IMR-90 (cell line): ENCODE measurements at regions not wholly inside any gene's neighbourhood (a gene's known extent, or its start where the extent isn't known, plus 50 kb on each side); places are given as distances from the start of the nearest gene placed in this dataset.

ENCODE experiments used
- MAFK ChIP-seq: IDR thresholded peaks from 2 replicates; pipeline ENCODE4 v1.6.1; 2012; ENCODE audit warnings: low read depth, low read length, improper control_type of control experiment
- MAZ ChIP-seq: IDR thresholded peaks from 2 replicates; pipeline ENCODE4 v1.6.1; 2012; ENCODE audit warnings: low read depth, mild to moderate bottlenecking, low read length, improper control_type of control experiment, moderate library complexity, borderline replicate concordance
- POLR2A ChIP-seq: IDR thresholded peaks from 2 replicates; pipeline ENCODE4 v1.6.1; 2012; ENCODE audit warnings: mild to moderate bottlenecking, low read depth, low read length
- SMC3 ChIP-seq: fragments of 150-350 bp; IDR thresholded peaks from 2 replicates; pipeline ENCODE4 v1.6.1; 2016; ENCODE audit warnings: low read depth, mild to moderate bottlenecking, antibody characterized with exemption, low read length, moderate library complexity
- TF ChIP-seq, protein P1 (sequence below): conservative IDR thresholded peaks from 2 replicates; pipeline ENCODE4 v1.5.1; 2012; ENCODE audit warnings: mild to moderate bottlenecking, low read depth, low read length, improper control_type of control experiment

DNA sequence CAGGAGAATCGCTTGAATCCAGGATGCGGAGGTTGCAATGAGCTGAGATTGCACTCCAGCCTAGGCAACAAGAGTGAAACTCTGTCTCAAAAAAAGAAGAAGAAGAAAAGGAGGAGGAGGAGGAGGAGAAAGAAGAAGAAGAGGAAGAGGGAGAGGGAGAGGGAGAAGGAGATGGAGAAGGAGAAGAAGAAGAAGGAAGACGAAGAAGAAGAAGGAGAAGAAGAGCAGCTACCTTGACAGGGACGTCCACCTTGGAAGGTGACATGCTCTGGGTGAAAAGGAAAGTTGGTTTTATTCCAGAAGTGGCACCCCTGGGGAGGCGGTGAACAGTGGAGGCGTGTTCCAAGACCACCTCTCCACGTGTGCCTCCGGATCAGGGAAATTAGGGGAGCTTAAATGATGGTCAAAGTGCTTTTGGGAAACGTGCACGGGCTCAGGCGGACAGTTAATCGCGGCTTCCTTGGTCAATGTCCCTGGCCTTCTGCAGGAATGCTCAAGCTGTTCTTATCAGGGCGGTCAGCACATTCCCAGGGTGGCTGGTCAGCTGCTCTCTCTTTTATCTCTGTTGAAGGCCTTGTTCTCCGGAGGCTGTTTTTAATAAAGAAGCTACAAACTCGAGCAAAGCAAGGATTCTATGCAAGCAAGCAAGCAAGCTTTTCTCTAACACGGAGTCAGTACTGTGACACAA lies 78.9 kb upstream of the PEG3 start:
- no peak for TF ChIP-seq POLR2A
- TF ChIP-seq, protein P1, sequence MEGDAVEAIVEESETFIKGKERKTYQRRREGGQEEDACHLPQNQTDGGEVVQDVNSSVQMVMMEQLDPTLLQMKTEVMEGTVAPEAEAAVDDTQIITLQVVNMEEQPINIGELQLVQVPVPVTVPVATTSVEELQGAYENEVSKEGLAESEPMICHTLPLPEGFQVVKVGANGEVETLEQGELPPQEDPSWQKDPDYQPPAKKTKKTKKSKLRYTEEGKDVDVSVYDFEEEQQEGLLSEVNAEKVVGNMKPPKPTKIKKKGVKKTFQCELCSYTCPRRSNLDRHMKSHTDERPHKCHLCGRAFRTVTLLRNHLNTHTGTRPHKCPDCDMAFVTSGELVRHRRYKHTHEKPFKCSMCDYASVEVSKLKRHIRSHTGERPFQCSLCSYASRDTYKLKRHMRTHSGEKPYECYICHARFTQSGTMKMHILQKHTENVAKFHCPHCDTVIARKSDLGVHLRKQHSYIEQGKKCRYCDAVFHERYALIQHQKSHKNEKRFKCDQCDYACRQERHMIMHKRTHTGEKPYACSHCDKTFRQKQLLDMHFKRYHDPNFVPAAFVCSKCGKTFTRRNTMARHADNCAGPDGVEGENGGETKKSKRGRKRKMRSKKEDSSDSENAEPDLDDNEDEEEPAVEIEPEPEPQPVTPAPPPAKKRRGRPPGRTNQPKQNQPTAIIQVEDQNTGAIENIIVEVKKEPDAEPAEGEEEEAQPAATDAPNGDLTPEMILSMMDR, result no peak
- TF ChIP-seq SMC3, result no peak
- TF ChIP-seq MAFK, result no peak
- TF ChIP-seq MAZ, result no peak
